Stimulated activated memory B cell treated with anti-CD40 and anti-IgM and Interleukin-4, amounts not matched to agents 10 μg/mL and 1 μg/mL and 100 μg/mL, for 72 hours (primary cell): ENCODE measurements at regions not wholly inside any gene's neighbourhood (a gene's known extent, or its start where the extent isn't known, plus 50 kb on each side); places are given as distances from the start of the nearest gene placed in this dataset.

Experiments
- ATAC-seq: fragments of 150-1000 bp; cut with Tn5 transposase; 2 replicates; pipeline ENCODE4 v1.10.0; 2021
- H3K27ac Mint-ChIP-seq: one replicate; pipeline ENCODE4 v1.8.0; 2022; ENCODE audit warnings: mild to moderate bottlenecking, mixed read lengths
- H3K27me3 Mint-ChIP-seq: one replicate; pipeline ENCODE4 v1.8.0; 2022; ENCODE audit warnings: mixed read lengths
- H3K36me3 Mint-ChIP-seq: one replicate; pipeline ENCODE4 v1.8.0; 2022; ENCODE audit warnings: mixed read lengths
- H3K4me1 Mint-ChIP-seq: one replicate; pipeline ENCODE4 v1.8.0; 2022; ENCODE audit warnings: mixed read lengths
- H3K4me3 Mint-ChIP-seq: one replicate; pipeline ENCODE4 v1.8.0; 2022; ENCODE audit warnings: mild to moderate bottlenecking, moderate library complexity, mixed read lengths
- H3K9me3 Mint-ChIP-seq: one replicate; pipeline ENCODE4 v1.8.0; 2022; ENCODE audit warnings: mixed read lengths

- no peak overlapping the region for H3K4me3 Mint-ChIP-seq
- H3K27ac Mint-ChIP-seq: no peak overlapping the region
- ATAC-seq: no peak
- no peaks in the 10 kb centered on the region for H3K27me3 Mint-ChIP-seq
- H3K4me1 Mint-ChIP-seq: no peaks in the 10 kb centered on the region
- H3K9me3 Mint-ChIP-seq: peaks cover 4% of the 10 kb centered on the region
- H3K36me3 Mint-ChIP-seq: no peaks in the 10 kb centered on the region
Measured at GRCh38 chr6:168208854-168209253, 110.7 kb downstream of the DACT2 start.

- Mint-ChIP-seq H3K4me1 (no peaks in the 10 kb centered on the region), H3K27ac (no peak overlapping the region), H3K4me3 (no peak overlapping the region), H3K36me3 (no peaks in the 10 kb centered on the region), H3K27me3 (no peaks in the 10 kb centered on the region), H3K9me3 (peaks cover 4% of the 10 kb centered on the region)
- ATAC-seq: no peak
Measured at GRCh38 chr6:168208402-168208801, 111.2 kb downstream of the DACT2 start.

GRCh38 chr6:168207421-168208175, 112.0 kb downstream of the DACT2 start:
- H3K27me3 Mint-ChIP-seq: no peaks in the 10 kb centered on the region
- H3K27ac Mint-ChIP-seq: no peak overlapping the region
- H3K9me3 Mint-ChIP-seq: peaks cover 4% of the 10 kb centered on the region
- no peaks in the 10 kb centered on the region for H3K4me1 Mint-ChIP-seq
- ATAC-seq: no peak
- H3K36me3 Mint-ChIP-seq: no peaks in the 10 kb centered on the region
- H3K4me3 Mint-ChIP-seq: no peak overlapping the region

- no peaks in the 10 kb centered on the region for H3K27me3 Mint-ChIP-seq
- H3K36me3 Mint-ChIP-seq: no peaks in the 10 kb centered on the region
- no peak for ATAC-seq
- H3K9me3 Mint-ChIP-seq: peaks cover 4% of the 10 kb centered on the region
- H3K4me3 Mint-ChIP-seq: no peak overlapping the region
- H3K27ac Mint-ChIP-seq: no peak overlapping the region
- no peaks in the 10 kb centered on the region for H3K4me1 Mint-ChIP-seq
Measured at GRCh38 chr6:168206661-168207274, 112.8 kb downstream of the DACT2 start.

- no peak overlapping the region for H3K4me3 Mint-ChIP-seq
- peaks cover 4% of the 10 kb centered on the region for H3K9me3 Mint-ChIP-seq
- H3K4me1 Mint-ChIP-seq: no peaks in the 10 kb centered on the region
- H3K36me3 Mint-ChIP-seq: no peaks in the 10 kb centered on the region
- ATAC-seq: no peak
- no peak overlapping the region for H3K27ac Mint-ChIP-seq
- no peaks in the 10 kb centered on the region for H3K27me3 Mint-ChIP-seq
Measured at GRCh38 chr6:168206186-168206585, 113.4 kb downstream of the DACT2 start.

GRCh38 chr6:168201799-168202198, 117.8 kb downstream of the DACT2 start:
- no peak overlapping the region for H3K27ac Mint-ChIP-seq
- no peaks in the 10 kb centered on the region for H3K4me1 Mint-ChIP-seq
- no peak for ATAC-seq
- no peaks in the 10 kb centered on the region for H3K27me3 Mint-ChIP-seq
- H3K36me3 Mint-ChIP-seq: no peaks in the 10 kb centered on the region
- no peaks in the 10 kb centered on the region for H3K9me3 Mint-ChIP-seq
- H3K4me3 Mint-ChIP-seq: no peak overlapping the region

GRCh38 chr6:168201383-168201782, 118.2 kb downstream of the DACT2 start:
- ATAC-seq: no peak
- no peaks in the 10 kb centered on the region for H3K36me3 Mint-ChIP-seq
- no peak overlapping the region for H3K4me3 Mint-ChIP-seq
- no peak overlapping the region for H3K27ac Mint-ChIP-seq
- no peaks in the 10 kb centered on the region for H3K27me3 Mint-ChIP-seq
- no peaks in the 10 kb centered on the region for H3K9me3 Mint-ChIP-seq
- no peaks in the 10 kb centered on the region for H3K4me1 Mint-ChIP-seq

- no peaks in the 10 kb centered on the region for H3K36me3 Mint-ChIP-seq
- H3K9me3 Mint-ChIP-seq: no peaks in the 10 kb centered on the region
- H3K4me3 Mint-ChIP-seq: no peak overlapping the region
- H3K27me3 Mint-ChIP-seq: no peaks in the 10 kb centered on the region
- ATAC-seq: no peak
- H3K27ac Mint-ChIP-seq: no peak overlapping the region
- no peaks in the 10 kb centered on the region for H3K4me1 Mint-ChIP-seq
Measured at GRCh38 chr6:168200571-168201134, 118.9 kb downstream of the DACT2 start.

GRCh38 chr6:168198302-168199180, 119.5 kb upstream of the FRMD1 start:
- Mint-ChIP-seq H3K36me3 (no peaks in the 10 kb centered on the region), H3K4me1 (no peaks in the 10 kb centered on the region), H3K9me3 (peaks cover 2% of the 10 kb centered on the region), H3K4me3 (no peak overlapping the region), H3K27me3 (peaks cover 4% of the 10 kb centered on the region), H3K27ac (no peak overlapping the region)
- no peak for ATAC-seq

- no peak overlapping the region for H3K4me3 Mint-ChIP-seq
- ATAC-seq: no peak
- peaks cover 2% of the 10 kb centered on the region for H3K9me3 Mint-ChIP-seq
- no peaks in the 10 kb centered on the region for H3K36me3 Mint-ChIP-seq
- H3K27ac Mint-ChIP-seq: no peak overlapping the region
- H3K27me3 Mint-ChIP-seq: peaks cover 11% of the 10 kb centered on the region
- H3K4me1 Mint-ChIP-seq: no peaks in the 10 kb centered on the region
Measured at GRCh38 chr6:168197636-168198301, 118.8 kb upstream of the FRMD1 start.

- Mint-ChIP-seq H3K27me3 (peaks cover 18% of the 10 kb centered on the region), H3K4me1 (no peaks in the 10 kb centered on the region)
Measured at GRCh38 chr6:168196881-168197635, 118.0 kb upstream of the FRMD1 start.

GRCh38 chr6:168196385-168196860, 117.4 kb upstream of the FRMD1 start:
- Mint-ChIP-seq H3K9me3 (peaks cover 2% of the 10 kb centered on the region), H3K27me3 (peaks cover 24% of the 10 kb centered on the region), H3K36me3 (no peaks in the 10 kb centered on the region), H3K27ac (no peak overlapping the region), H3K4me3 (no peak overlapping the region), H3K4me1 (no peaks in the 10 kb centered on the region)
- ATAC-seq: no peak

More at GRCh38 chr6:168196881-168197635, 118.0 kb upstream of the FRMD1 start:
- no peaks in the 10 kb centered on the region for H3K36me3 Mint-ChIP-seq
- no peak for ATAC-seq
- H3K27ac Mint-ChIP-seq: no peak overlapping the region
- H3K9me3 Mint-ChIP-seq: peaks cover 2% of the 10 kb centered on the region
- H3K4me3 Mint-ChIP-seq: no peak overlapping the region

- no peaks in the 10 kb centered on the region for H3K36me3 Mint-ChIP-seq
- no peak overlapping the region for H3K27ac Mint-ChIP-seq
- no peak overlapping the region for H3K4me3 Mint-ChIP-seq
Measured at GRCh38 chr6:168195712-168196111, 116.7 kb upstream of the FRMD1 start.

More at GRCh38 chr6:168195712-168196111, 116.7 kb upstream of the FRMD1 start:
- Mint-ChIP-seq H3K4me1 (no peaks in the 10 kb centered on the region), H3K27me3 (peaks cover 30% of the 10 kb centered on the region), H3K9me3 (peaks cover 2% of the 10 kb centered on the region)
- ATAC-seq: no peak
